ENCODE measurements at regions not wholly inside any gene's neighbourhood (a gene's known extent, or its start where the extent isn't known, plus 50 kb on each side); places are given as distances from the start of the nearest gene placed in this dataset.
"Not testable (repeated sequence)": the region's sequence is repeated elsewhere in the genome, so short reads cannot be mapped to it uniquely, and the experiment has no call there.

DNA sequence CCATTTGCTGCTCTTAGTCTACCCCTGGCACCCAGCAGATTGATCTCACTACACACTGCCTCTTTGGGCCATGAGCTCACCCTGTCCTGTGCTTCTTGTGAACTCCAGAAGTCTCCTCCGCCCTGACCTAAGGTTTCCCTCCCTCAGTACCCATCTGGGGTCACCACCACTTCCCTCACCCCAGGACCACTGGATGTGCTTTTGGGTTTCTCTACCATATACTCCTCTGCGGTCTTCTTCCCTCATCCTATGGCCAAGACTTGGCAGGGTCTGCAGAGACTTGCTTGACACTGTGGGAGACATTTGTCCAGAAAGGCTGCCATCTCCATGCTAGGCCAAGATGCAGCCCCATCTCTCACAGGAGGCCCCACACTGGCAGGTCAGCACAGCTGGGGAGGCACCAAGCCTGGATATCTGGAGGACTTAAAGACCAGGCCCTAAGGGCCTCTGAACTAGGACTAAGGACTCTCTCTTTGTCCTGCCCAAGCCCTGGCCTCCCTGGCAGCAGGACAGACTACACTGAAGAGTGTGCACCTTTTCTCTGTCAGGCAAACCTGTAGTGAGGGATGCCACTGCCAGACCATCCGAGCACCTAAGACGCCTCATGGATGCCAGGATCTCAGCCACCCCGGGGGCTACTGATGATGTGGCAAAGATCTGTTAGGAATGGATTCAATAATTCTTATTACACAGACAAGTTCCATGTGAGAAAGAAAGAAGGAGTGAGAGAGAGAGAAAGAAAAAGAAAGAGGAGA, 134.6 kb downstream of the ZNF467 start:
- DNase-seq (ENCODE audit: insufficient read length, low spot score) (no peak), FAIRE-seq (no peak)
- TF ChIP-seq POLR2A (IDR thresholded peaks at IDR 0.05; ENCODE audit: low read depth, low read length) (no peak), POLR2AphosphoS5 (IDR thresholded peaks at IDR 0.05; ENCODE audit: low read depth, low read length) (no peak), POU2F2 (IDR thresholded peaks at IDR 0.05; ENCODE audit: low read depth, low read length) (no peak), SPI1 (IDR thresholded peaks at IDR 0.05; ENCODE audit: low read depth, low read length) (no peak), PAX5 (IDR thresholded peaks at IDR 0.05; ENCODE audit: insufficient read depth, low read length, severe bottlenecking) (no peak), TAF1 (IDR thresholded peaks at IDR 0.05; ENCODE audit: low read depth, low read length) (no peak)

DNA sequence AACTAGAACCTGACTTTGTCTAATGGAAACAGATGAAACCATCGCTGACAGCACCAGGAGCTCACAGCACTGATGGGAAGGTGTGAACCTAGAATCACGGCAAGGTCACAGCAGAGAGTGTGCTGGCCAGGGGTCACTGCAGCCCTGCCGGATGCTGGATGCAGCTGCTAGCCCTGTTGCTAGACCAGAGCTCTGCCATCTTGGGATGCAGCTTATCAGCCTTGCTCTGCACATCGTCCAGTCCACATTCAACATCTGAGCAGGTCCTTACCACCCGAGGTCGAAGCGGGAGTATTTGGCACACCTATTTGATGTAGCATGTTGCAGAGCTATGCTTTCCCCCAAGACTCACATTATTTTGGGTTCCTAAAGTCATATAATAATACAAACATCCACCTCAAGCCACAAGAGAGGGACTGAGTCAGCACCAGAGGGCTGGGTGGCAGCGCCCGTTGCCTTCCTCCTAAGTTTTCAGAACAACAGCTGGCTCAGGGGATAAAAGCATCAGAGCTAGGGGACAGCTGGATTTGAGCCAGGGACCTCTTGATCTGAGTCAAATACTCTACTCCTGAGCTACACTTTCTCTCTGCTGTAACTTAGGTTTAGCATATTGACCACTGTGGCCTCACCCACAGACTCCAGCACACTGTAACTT, 135.3 kb downstream of the ZNF467 start:
- DNase-seq (ENCODE audit: insufficient read length, low spot score) (no peak), FAIRE-seq (no peak)
- TF ChIP-seq SPI1 (IDR thresholded peaks at IDR 0.05; ENCODE audit: low read depth, low read length) (no peak), POLR2AphosphoS5 (IDR thresholded peaks at IDR 0.05; ENCODE audit: low read depth, low read length) (no peak), POU2F2 (IDR thresholded peaks at IDR 0.05; ENCODE audit: low read depth, low read length) (no peak), PAX5 (IDR thresholded peaks at IDR 0.05; ENCODE audit: insufficient read depth, low read length, severe bottlenecking) (no peak), TAF1 (IDR thresholded peaks at IDR 0.05; ENCODE audit: low read depth, low read length) (no peak), POLR2A (IDR thresholded peaks at IDR 0.05; ENCODE audit: low read depth, low read length) (no peak)

DNA sequence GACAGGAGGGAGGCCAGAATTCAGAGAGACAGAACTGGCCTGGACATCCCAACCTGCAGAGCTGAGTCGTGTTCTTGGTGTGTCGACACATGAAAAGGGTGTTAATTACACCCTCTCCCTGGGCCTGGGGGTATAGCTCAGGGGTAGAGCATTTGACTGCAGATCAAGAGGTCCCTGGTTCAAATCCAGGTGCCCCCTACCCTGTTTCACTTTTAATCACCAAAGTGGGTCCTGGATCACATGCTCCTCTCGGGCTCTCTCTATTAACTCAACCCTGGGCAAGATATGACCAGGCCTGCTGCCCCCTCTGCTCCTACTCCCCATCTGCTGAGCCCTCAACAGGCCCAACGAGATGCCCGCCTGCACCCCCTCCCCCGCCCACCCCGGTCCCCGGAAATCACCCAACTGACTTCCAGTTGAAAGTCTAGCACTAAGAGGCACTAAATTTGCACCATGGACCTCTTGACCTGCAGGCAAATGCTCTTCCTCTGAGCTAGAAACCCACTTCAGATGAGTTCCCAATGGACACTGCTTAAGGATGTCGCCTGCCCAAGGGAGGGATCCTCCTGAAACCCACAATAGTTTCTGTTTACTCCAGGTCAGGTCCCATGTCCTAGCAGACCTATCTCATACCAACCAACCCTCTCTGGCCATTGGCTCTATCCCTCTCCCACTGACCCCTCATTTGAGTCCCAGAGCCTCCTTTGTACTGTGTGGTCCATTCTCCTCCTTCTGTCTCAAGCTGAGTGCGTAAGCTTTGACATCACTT, 137.6 kb downstream of the ZNF467 start:
- FAIRE-seq (no peak), DNase-seq (ENCODE audit: insufficient read length, low spot score) (no peak)
- TF ChIP-seq POU2F2 (IDR thresholded peaks at IDR 0.05; ENCODE audit: low read depth, low read length), result no peak
- TF ChIP-seq SPI1 (IDR thresholded peaks at IDR 0.05; ENCODE audit: low read depth, low read length), result no peak
- TF ChIP-seq POLR2A (IDR thresholded peaks at IDR 0.05; ENCODE audit: low read depth, low read length), result no peak
- TF ChIP-seq TAF1 (IDR thresholded peaks at IDR 0.05; ENCODE audit: low read depth, low read length), result no peak
- no peak for TF ChIP-seq PAX5 (IDR thresholded peaks at IDR 0.05; ENCODE audit: insufficient read depth, low read length, severe bottlenecking)
- TF ChIP-seq POLR2AphosphoS5 (IDR thresholded peaks at IDR 0.05; ENCODE audit: low read depth, low read length), result no peak

DNA sequence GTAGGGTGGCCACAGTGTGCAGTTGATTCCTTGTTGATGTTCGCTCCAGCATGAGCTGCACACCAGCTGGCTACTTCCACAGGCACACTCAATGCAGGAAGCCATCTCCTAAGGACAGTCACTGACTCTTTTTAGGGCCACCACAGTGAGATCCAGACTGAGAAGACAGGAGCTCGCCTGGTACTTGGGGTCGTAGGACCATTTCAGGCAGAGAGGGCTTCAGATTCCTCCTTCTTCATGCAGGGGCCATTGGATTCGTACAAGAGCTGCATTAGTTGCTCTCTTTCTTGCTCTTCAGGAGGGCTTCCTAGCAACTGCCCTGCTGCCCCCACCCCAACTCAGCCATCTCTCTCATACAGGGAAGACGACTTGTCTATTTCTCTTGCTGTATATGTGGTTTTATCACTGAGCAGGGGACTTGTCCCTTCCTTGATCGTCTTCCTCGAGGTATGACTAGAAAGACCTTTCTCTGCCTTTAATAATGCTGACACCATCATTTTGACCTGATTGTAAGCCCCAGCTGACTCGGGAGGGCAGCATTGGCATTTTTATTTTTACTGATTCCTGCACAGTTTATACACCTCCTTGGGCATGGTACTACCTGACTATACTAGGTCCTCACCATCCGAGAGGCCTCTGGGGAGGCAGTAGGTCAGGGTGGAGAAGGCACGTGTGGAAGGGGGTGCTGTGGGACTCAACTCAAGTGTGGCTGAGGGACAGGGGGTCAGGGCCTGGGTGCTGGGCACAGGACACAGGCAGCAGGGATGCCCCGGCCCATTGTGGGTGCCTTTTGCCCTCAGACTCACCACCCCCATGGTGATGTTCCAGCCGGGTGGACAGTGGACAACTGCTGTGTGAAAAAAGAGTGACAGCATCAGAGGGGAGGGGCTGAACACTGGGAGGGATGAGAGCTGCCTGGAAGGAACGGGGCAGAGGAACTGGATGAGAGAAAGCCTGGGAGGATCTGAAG, 136.7 kb upstream of the ZNF746 start:
- DNase-seq (ENCODE audit: insufficient read length, low spot score) (no peak), FAIRE-seq (no peak)
- no peak for TF ChIP-seq SPI1 (IDR thresholded peaks at IDR 0.05; ENCODE audit: low read depth, low read length)
- TF ChIP-seq POU2F2 (IDR thresholded peaks at IDR 0.05; ENCODE audit: low read depth, low read length), result no peak

DNA sequence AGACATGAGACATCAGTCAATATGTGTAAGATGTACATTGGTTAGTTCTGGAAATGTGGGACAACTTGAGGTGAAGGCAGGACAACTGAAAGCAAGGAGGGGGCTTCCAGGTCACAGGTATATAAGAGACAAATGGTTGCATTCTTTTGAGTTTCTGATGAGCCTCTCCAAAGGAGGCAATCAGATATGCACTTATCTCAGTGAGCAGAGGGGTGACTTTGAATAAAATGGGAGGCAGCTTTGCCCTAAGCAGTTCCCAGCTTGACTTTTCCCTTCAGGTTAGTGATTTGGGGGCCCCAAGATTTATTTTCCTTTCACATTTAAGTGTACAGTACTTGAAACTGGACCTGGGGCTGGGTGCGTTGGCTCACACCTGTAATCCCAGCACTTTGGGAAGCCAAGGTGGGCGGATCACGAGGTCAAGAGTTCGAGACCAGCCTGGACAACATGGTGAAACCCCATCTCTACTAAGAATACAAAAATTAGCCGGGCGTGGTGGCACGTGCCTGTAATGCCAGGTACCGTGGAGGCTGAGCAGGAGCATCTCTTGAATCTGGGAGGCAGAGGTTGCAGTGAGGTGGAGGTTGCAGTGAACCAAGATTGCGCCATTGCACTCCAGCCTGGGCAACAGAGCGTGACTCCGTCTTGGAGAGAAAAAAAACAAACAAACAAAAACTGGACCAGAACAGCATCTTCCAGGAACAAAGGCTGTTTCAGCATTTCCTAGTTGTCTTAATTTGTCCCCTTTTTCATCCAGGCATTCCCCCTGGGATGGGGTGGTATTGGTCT, 130.9 kb upstream of the ZNF746 start:
- DNase-seq (ENCODE audit: insufficient read length, low spot score); FAIRE-seq: not testable (repeated sequence)

DNA sequence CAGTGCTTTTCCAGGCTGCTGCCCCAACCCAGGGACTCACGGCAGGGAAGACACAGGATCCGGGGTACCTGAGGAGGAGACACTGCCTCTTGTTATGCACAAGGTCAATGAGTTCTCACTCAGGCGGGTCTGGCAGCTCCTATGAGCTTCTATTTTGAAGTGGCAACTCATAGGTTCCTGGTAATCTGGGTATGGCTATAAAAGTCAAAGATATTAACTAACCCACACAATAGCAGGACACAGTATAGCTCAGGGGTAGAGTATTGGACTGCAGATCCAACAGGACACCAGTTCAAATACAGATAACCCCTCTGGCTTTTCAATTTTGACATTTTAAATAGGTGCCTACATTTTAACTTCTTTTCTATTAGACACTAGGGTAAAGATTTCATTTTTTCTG, 130.3 kb upstream of the ZNF746 start:
- DNase-seq (ENCODE audit: insufficient read length, low spot score) (no peak), FAIRE-seq (no peak)
- TF ChIP-seq POLR2A (IDR thresholded peaks at IDR 0.05; ENCODE audit: low read depth, low read length), result no peak
- no peak for TF ChIP-seq POLR2AphosphoS5 (IDR thresholded peaks at IDR 0.05; ENCODE audit: low read depth, low read length)
- no peak for TF ChIP-seq SPI1 (IDR thresholded peaks at IDR 0.05; ENCODE audit: low read depth, low read length)
- no peak for TF ChIP-seq POU2F2 (IDR thresholded peaks at IDR 0.05; ENCODE audit: low read depth, low read length)
- no peak for TF ChIP-seq TAF1 (IDR thresholded peaks at IDR 0.05; ENCODE audit: low read depth, low read length)
- TF ChIP-seq PAX5 (IDR thresholded peaks at IDR 0.05; ENCODE audit: insufficient read depth, low read length, severe bottlenecking), result no peak

DNA sequence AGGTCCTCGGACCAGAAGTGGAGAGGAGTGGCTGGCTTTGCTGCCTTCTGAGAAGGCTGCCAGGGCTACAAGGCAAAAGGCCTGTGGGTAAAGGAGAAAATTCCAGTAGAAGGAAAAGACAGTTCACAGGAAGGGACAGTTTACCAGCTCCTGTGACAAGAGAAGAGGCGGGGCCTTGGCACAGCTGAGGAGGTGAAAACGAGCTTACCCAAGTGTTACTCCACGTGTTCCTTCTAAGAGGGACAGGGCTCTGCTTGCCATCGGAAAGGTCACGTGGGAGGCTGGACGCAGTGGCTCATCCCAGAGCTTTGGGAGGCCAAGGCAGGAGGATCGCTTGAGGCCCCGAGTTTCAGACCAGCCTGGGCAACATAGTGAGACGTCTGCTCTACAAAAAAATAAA, 129.4 kb upstream of the ZNF746 start:
- TF ChIP-seq SPI1 (IDR thresholded peaks at IDR 0.05; ENCODE audit: low read depth, low read length), result no peak
- no peak for TF ChIP-seq POLR2A (IDR thresholded peaks at IDR 0.05; ENCODE audit: low read depth, low read length)
- no peak for TF ChIP-seq PAX5 (IDR thresholded peaks at IDR 0.05; ENCODE audit: insufficient read depth, low read length, severe bottlenecking)
- TF ChIP-seq POLR2AphosphoS5 (IDR thresholded peaks at IDR 0.05; ENCODE audit: low read depth, low read length), result no peak
- no peak for TF ChIP-seq TAF1 (IDR thresholded peaks at IDR 0.05; ENCODE audit: low read depth, low read length)
- TF ChIP-seq POU2F2 (IDR thresholded peaks at IDR 0.05; ENCODE audit: low read depth, low read length), result no peak
- FAIRE-seq (no peak), DNase-seq (ENCODE audit: insufficient read length, low spot score) (no peak)

DNA sequence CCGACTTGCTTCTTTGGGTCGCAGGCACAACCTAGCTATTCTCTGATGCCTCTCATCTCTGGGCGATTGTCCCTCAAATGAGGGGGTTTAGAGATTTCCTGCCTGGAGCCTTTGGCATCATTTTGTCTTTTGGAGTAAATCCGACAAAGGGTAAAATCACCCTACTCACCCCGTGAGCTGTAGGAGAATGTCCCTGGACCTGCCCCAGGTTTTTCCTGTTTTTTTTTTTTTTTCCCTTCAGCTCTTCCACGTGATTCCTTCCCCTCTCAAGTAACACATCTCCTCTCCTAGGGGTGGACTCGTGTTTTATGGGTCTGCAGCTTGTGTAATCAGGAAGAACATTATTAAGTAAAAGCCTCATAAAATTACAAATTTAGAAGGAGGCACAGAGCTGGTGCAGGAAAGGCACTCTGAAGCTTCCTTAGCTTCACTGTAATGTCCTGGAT, 128.4 kb upstream of the ZNF746 start:
- FAIRE-seq (no peak), DNase-seq (ENCODE audit: insufficient read length, low spot score) (no peak)
- TF ChIP-seq TAF1 (IDR thresholded peaks at IDR 0.05; ENCODE audit: low read depth, low read length), result no peak
- TF ChIP-seq POLR2AphosphoS5 (IDR thresholded peaks at IDR 0.05; ENCODE audit: low read depth, low read length), result no peak
- no peak for TF ChIP-seq POU2F2 (IDR thresholded peaks at IDR 0.05; ENCODE audit: low read depth, low read length)
- TF ChIP-seq POLR2A (IDR thresholded peaks at IDR 0.05; ENCODE audit: low read depth, low read length), result no peak
- no peak for TF ChIP-seq SPI1 (IDR thresholded peaks at IDR 0.05; ENCODE audit: low read depth, low read length)

Data from GM12891 (cell line).